B cell (primary cell): ENCODE measurements at regions not wholly inside any gene's neighbourhood (a gene's known extent, or its start where the extent isn't known, plus 50 kb on each side); places are given as distances from the start of the nearest gene placed in this dataset.

ENCODE experiments used
- ATAC-seq: fragments of 200-7000 bp; cut with Tn5 transposase; one replicate; pipeline ENCODE4 v1.10.0; 2021; ENCODE audit warnings: low read depth, mild to moderate bottlenecking, moderate number of reproducible peaks, moderate library complexity
- CTCF ChIA-PET: fragments of 350-600 bp; sonication (Branson Sonifier 250); formaldehyde crosslinking; loops from one replicate; lab custom pipeline; 2021; ENCODE audit warnings: antibody characterized with exemption, inconsistent platforms; lab: Charles Lee
- POLR2A ChIA-PET: fragments of 350-600 bp; sonication (Branson Sonifier 250); formaldehyde crosslinking; loops from one replicate; lab custom pipeline; 2021; ENCODE audit warnings: antibody characterized with exemption; lab: Charles Lee
- DNase-seq: peaks from one replicate; pipeline ENCODE4 v3.0.0; 2013
- H2AFZ ChIP-seq: 2 replicates; pipeline ENCODE4 v1.6.1; 2012; ENCODE audit warnings: mild to moderate bottlenecking, low read depth, low read length; ENCODE audit not compliant: insufficient read depth, poor library complexity, severe bottlenecking
- H3K27ac ChIP-seq, 2 donors: 1 replicate in 1 of 2; 2 replicates in 1 of 2; pipeline ENCODE4 v1.5.1; 2012 to 2013; ENCODE audit warnings: low read length in 2 of 2, mild to moderate bottlenecking in 2 of 2, moderate library complexity in 1 of 2
- H3K27me3 ChIP-seq, 4 experiments: fragments of 200-600 bp in 1 of 4; sonication (generic) in 1 of 4; replicated peaks in 1 of 4; 1 replicate in 2 of 4; 2 replicates in 2 of 4; pipeline versions ENCODE4 v1.6.1 to v1.7.0; 2013 to 2016; ENCODE audit warnings: low read length in 3 of 4, mild to moderate bottlenecking in 2 of 4, mixed read lengths in 1 of 4, moderate library complexity in 1 of 4; ENCODE audit not compliant: insufficient read depth in 4 of 4, control insufficient read depth in 3 of 4; ENCODE audit errors: control extremely low read depth in 1 of 4
- H3K36me3 ChIP-seq, 2 experiments: replicated peaks in 1 of 2; 1 replicate in 1 of 2; 2 replicates in 1 of 2; pipeline versions ENCODE4 v1.6.1 to v1.7.1; 2013; ENCODE audit warnings: low read length in 1 of 2; ENCODE audit not compliant: insufficient read depth in 2 of 2, control insufficient read depth in 1 of 2; ENCODE audit errors: control extremely low read depth in 1 of 2, extremely low read depth in 1 of 2
- H3K4me1 ChIP-seq, 2 donors: fragments of 200-600 bp in 1 of 2; sonication (generic) in 1 of 2; 1 replicate in 1 of 2; 2 replicates in 1 of 2; pipeline versions ENCODE4 v1.5.1 to v1.6.1; 2013 to 2017; ENCODE audit warnings: low read length in 2 of 2; ENCODE audit not compliant: control insufficient read depth in 2 of 2, insufficient read depth in 2 of 2
- H3K4me2 ChIP-seq: replicated peaks from 2 replicates; pipeline ENCODE3; 2012; ENCODE audit warnings: mild to moderate bottlenecking, low read depth, low read length; ENCODE audit not compliant: poor library complexity, severe bottlenecking
- H3K4me3 ChIP-seq, 5 experiments: fragments of 200-600 bp in 1 of 5; sonication (generic) in 1 of 5; 1 replicate in 3 of 5; 2 replicates in 2 of 5; pipeline versions ENCODE4 v1.5.1 to v1.7.0; 2011 to 2016; ENCODE audit warnings: low read length in 4 of 5, mild to moderate bottlenecking in 4 of 5, low read depth in 2 of 5, control low read depth in 1 of 5, moderate library complexity in 1 of 5; ENCODE audit not compliant: insufficient read depth in 1 of 5; ENCODE audit errors: control extremely low read depth in 1 of 5, extremely low read depth in 1 of 5
- H3K79me2 ChIP-seq: fragments of 200-600 bp; sonication (generic); one replicate; pipeline ENCODE4 v1.6.0; 2016; ENCODE audit warnings: low read length; ENCODE audit not compliant: control insufficient read depth, insufficient read depth
- H3K9ac ChIP-seq: fragments of 200-600 bp; sonication (generic); 2 replicates; pipeline ENCODE4 v1.6.1; 2017; ENCODE audit warnings: mild to moderate bottlenecking, low read length, moderate library complexity
- H3K9me3 ChIP-seq, 3 donors: one replicate each; pipeline versions ENCODE4 v1.6.1 to v1.7.1; 2013; ENCODE audit warnings: low read length in 2 of 3; ENCODE audit not compliant: control insufficient read depth in 2 of 3, insufficient read depth in 1 of 3; ENCODE audit errors: control extremely low read depth in 1 of 3
- H4K20me1 ChIP-seq: 2 replicates; pipeline ENCODE4 v1.6.0; 2012; ENCODE audit warnings: mild to moderate bottlenecking, low read length; ENCODE audit not compliant: insufficient read depth, control insufficient read depth, poor library complexity, severe bottlenecking
- H3K27ac Mint-ChIP-seq: one replicate; pipeline ENCODE4 v1.8.0; 2021; ENCODE audit warnings: mixed read lengths
- H3K27me3 Mint-ChIP-seq: one replicate; pipeline ENCODE4 v1.8.0; 2021; ENCODE audit warnings: mixed read lengths
- H3K4me1 Mint-ChIP-seq: one replicate; pipeline ENCODE4 v1.8.0; 2021; ENCODE audit warnings: mixed read lengths
- H3K4me3 Mint-ChIP-seq: one replicate; pipeline ENCODE4 v1.8.0; 2021; ENCODE audit warnings: mixed read lengths
- H3K9me3 Mint-ChIP-seq: one replicate; pipeline ENCODE4 v1.8.0; 2022; ENCODE audit warnings: mixed read lengths; ENCODE audit not compliant: insufficient read depth
- CTCF ChIP-seq: fragments of 200-600 bp; IDR thresholded peaks from one replicate; pipeline ENCODE4 v1.8.0; 2022; ENCODE audit warnings: antibody characterized with exemption, mild to moderate bottlenecking
- EZH2 ChIP-seq: IDR thresholded peaks from 2 replicates; pipeline ENCODE4 v1.6.1; 2012; ENCODE audit warnings: borderline replicate concordance, low read depth, mild to moderate bottlenecking, moderate library complexity, low read length; ENCODE audit not compliant: insufficient read depth, poor library complexity, severe bottlenecking
- WGBS: methylation state at CpG from one replicate; pipeline ENCODE4 v1.1.5; 2013; ENCODE audit warnings: missing lambda C conversion rate; ENCODE audit not compliant: insufficient coverage; 5-methylcytosine and 5-hydroxymethylcytosine counted together
- intact Hi-C: fragments of 100-400 bp; cut with micrococcal nuclease; formaldehyde crosslinking; loops from one replicate; pipeline ENCODE4 v1.10.0; 2022

DNA sequence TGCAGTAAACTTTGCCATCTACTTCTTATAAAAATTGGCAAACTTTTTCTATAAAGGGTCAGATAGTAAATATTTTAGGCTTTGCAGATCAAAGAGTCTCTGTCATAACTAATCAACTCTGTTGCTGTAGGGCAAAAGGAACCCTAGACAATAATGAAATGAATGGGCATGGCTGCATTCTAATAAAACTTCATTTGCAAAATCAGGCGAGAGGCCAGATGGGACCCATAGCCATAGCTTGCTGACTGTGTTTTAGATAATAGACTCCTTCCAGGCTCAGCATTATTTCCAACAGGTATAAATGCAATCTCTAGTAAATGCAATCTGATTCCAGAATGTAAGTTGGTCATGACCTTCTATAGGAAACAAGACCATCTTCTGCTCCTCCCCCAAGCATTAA lies 490.7 kb downstream of the TOX3 start:
- Histone ChIP-seq H4K20me1 (no peaks in the 10 kb centered on the region), H3K4me2 (no peak overlapping the region), H3K9ac (no peak overlapping the region), H3K27me3 (no peaks in the 10 kb centered on the region), H3K27ac (no peak overlapping the region), H2AFZ (no peak overlapping the region), H3K4me1 (no peaks in the 10 kb centered on the region), H3K9me3 (no peaks in the 10 kb centered on the region), H3K79me2 (no peaks in the 10 kb centered on the region), H3K4me3 (no peak overlapping the region), H3K36me3 (no peaks in the 10 kb centered on the region)
- H3K4me1 Mint-ChIP-seq: no peaks in the 10 kb centered on the region
- POLR2A ChIA-PET: no interaction called here
- ATAC-seq (no peak), DNase-seq (no peak)
- intact Hi-C loops: no loop called here
- no CpG with 5 or more reads among the region's 1 CpG for whole genome bisulfite sequencing
- TF ChIP-seq CTCF (no peak), EZH2 (no peak)
- CTCF ChIA-PET: no interaction called here
- no peaks in the 10 kb centered on the region for H3K9me3 Mint-ChIP-seq
- no peaks in the 10 kb centered on the region for H3K27me3 Mint-ChIP-seq
- H3K27ac Mint-ChIP-seq: no peak overlapping the region
- no peak overlapping the region for H3K4me3 Mint-ChIP-seq

GRCh38 chr16:52055381-52055780 lies 491.6 kb downstream of the TOX3 start:
- no peak overlapping the region for H3K4me2 ChIP-seq
- no peak overlapping the region for H3K4me3 ChIP-seq
- TF ChIP-seq CTCF (no peak), EZH2 (no peak)
- ATAC-seq (no peak), DNase-seq (no peak)
- Mint-ChIP-seq H3K27ac (no peak overlapping the region), H3K27me3 (no peaks in the 10 kb centered on the region), H3K9me3 (no peaks in the 10 kb centered on the region), H3K4me1 (no peaks in the 10 kb centered on the region), H3K4me3 (no peak overlapping the region)
- no peaks in the 10 kb centered on the region for H3K9me3 ChIP-seq
- WGBS: 33% methylated on average over 1 of the region's 2 CpGs
- CTCF ChIA-PET: no interaction called here
- no peaks in the 10 kb centered on the region for H3K36me3 ChIP-seq
- H4K20me1 ChIP-seq: no peaks in the 10 kb centered on the region
- H3K9ac ChIP-seq: no peak overlapping the region
- H3K27me3 ChIP-seq: no peaks in the 10 kb centered on the region
- H2AFZ ChIP-seq: no peak overlapping the region
- intact Hi-C loops: no loop called here
- no peaks in the 10 kb centered on the region for H3K4me1 ChIP-seq
- no peak overlapping the region for H3K27ac ChIP-seq
- no peaks in the 10 kb centered on the region for H3K79me2 ChIP-seq
- POLR2A ChIA-PET: no interaction called here
